WI38 (cell line): ENCODE measurements at regions not wholly inside any gene's neighbourhood (a gene's known extent, or its start where the extent isn't known, plus 50 kb on each side); places are given as distances from the start of the nearest gene placed in this dataset.

Source experiments
- H3K4me3 ChIP-seq: 2 replicates; pipeline ENCODE4 v1.5.1; 2011; ENCODE audit warnings: low read depth, mild to moderate bottlenecking, control low read depth, low read length
- CTCF ChIP-seq: IDR thresholded peaks from 2 replicates; pipeline ENCODE4 v1.5.1; 2012; ENCODE audit warnings: low read depth, mild to moderate bottlenecking, control low read depth, low read length

- TF ChIP-seq CTCF, result no peak
- H3K4me3 ChIP-seq, result no peak overlapping the region
Observed at GRCh38 chr9:1217076-1217475, 166.9 kb downstream of the DMRT2 start.

- no peak for TF ChIP-seq CTCF
- H3K4me3 ChIP-seq, result no peak overlapping the region
Observed at GRCh38 chr9:1219284-1219683, 169.1 kb downstream of the DMRT2 start.

- no peak for TF ChIP-seq CTCF
- no peak overlapping the region for H3K4me3 ChIP-seq
Observed at GRCh38 chr9:1221298-1221697, 171.1 kb downstream of the DMRT2 start.

GRCh38 chr9:1222511-1222910 lies 172.4 kb downstream of the DMRT2 start:
- no peak overlapping the region for H3K4me3 ChIP-seq
- TF ChIP-seq CTCF, result no peak

- TF ChIP-seq CTCF, result no peak
- no peak overlapping the region for H3K4me3 ChIP-seq
Observed at GRCh38 chr9:1231998-1232919, 182.1 kb downstream of the DMRT2 start.

- no peak overlapping the region for H3K4me3 ChIP-seq
- TF ChIP-seq CTCF, result no peak
Observed at GRCh38 chr9:1233568-1233967, 183.4 kb downstream of the DMRT2 start.

- H3K4me3 ChIP-seq, result no peak overlapping the region
- TF ChIP-seq CTCF, result no peak
Observed at GRCh38 chr9:1235650-1236049, 185.5 kb downstream of the DMRT2 start.
